ENCODE measurements at regions not wholly inside any gene's neighbourhood (a gene's known extent, or its start where the extent isn't known, plus 50 kb on each side); places are given as distances from the start of the nearest gene placed in this dataset.

DNA sequence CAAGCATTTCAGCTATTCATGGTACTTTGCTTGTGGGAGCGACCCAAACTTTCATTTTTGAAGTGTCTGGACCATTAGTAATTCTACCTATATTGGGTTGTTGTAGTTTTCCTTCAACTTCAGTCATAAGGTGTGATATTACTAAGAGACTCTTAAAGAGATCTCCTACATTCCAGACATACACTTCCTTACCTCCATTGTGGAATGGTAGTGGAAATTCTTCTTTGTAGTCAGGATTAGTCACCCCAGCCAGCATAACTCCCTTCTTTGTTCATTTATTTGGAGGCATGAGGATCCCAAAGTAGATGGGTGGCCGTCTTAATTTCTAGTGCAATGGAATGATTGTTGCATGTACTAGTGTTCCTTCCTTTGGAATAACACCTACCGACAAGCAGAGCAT, 991.4 kb downstream of the ARAP2 start:
- TF ChIP-seq, protein P1, sequence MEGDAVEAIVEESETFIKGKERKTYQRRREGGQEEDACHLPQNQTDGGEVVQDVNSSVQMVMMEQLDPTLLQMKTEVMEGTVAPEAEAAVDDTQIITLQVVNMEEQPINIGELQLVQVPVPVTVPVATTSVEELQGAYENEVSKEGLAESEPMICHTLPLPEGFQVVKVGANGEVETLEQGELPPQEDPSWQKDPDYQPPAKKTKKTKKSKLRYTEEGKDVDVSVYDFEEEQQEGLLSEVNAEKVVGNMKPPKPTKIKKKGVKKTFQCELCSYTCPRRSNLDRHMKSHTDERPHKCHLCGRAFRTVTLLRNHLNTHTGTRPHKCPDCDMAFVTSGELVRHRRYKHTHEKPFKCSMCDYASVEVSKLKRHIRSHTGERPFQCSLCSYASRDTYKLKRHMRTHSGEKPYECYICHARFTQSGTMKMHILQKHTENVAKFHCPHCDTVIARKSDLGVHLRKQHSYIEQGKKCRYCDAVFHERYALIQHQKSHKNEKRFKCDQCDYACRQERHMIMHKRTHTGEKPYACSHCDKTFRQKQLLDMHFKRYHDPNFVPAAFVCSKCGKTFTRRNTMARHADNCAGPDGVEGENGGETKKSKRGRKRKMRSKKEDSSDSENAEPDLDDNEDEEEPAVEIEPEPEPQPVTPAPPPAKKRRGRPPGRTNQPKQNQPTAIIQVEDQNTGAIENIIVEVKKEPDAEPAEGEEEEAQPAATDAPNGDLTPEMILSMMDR (IDR thresholded peaks at IDR 0.05): no peak
- no peak for TF ChIP-seq EP300 (IDR thresholded peaks at IDR 0.05)
